NCI-H1048 (cell line): ENCODE measurements at regions not wholly inside any gene's neighbourhood (a gene's known extent, or its start where the extent isn't known, plus 50 kb on each side); places are given as distances from the start of the nearest gene placed in this dataset.

ENCODE experiments used
- DNase-seq: peaks from one replicate; lab custom pipeline; 2025; lab: John Stamatoyannopoulos, UW

- DNase-seq, result no peak
Measured at GRCh38 chr3:99500485-99500884, 137.9 kb upstream of the COL8A1 start.

- DNase-seq, result no peak
Measured at GRCh38 chr3:99499235-99500158, 138.9 kb upstream of the COL8A1 start.

GRCh38 chr3:99498550-99499234 lies 139.7 kb upstream of the COL8A1 start:
- no peak for DNase-seq

GRCh38 chr3:99487894-99488293 lies 150.5 kb upstream of the COL8A1 start:
- no peak for DNase-seq

GRCh38 chr3:99485286-99485685 lies 153.1 kb upstream of the COL8A1 start:
- DNase-seq, result no peak

GRCh38 chr3:99484871-99485270 lies 153.5 kb upstream of the COL8A1 start:
- no peak for DNase-seq

GRCh38 chr3:99483841-99484240 lies 154.6 kb upstream of the COL8A1 start:
- DNase-seq, result no peak

- DNase-seq, result no peak
Measured at GRCh38 chr3:99482191-99482590, 156.2 kb upstream of the COL8A1 start.

- no peak for DNase-seq
Measured at GRCh38 chr3:99481561-99481960, 156.8 kb upstream of the COL8A1 start.

- DNase-seq, result no peak
Measured at GRCh38 chr3:99479768-99480167, 158.6 kb upstream of the COL8A1 start.

- DNase-seq, result no peak
Measured at GRCh38 chr3:99477650-99478049, 160.7 kb upstream of the COL8A1 start.

- no peak for DNase-seq
Measured at GRCh38 chr3:99475229-99475628, 163.2 kb upstream of the COL8A1 start.

- DNase-seq, result no peak
Measured at GRCh38 chr3:99474776-99475175, 163.6 kb upstream of the COL8A1 start.

GRCh38 chr3:99473321-99473751 lies 165.1 kb upstream of the COL8A1 start:
- no peak for DNase-seq

- DNase-seq, result no peak
Measured at GRCh38 chr3:99472385-99472784, 166.0 kb upstream of the COL8A1 start.

- no peak for DNase-seq
Measured at GRCh38 chr3:99471353-99472323, 166.8 kb upstream of the COL8A1 start.

GRCh38 chr3:99470841-99471240 lies 167.6 kb upstream of the COL8A1 start:
- no peak for DNase-seq

GRCh38 chr3:99468918-99469317 lies 169.5 kb upstream of the COL8A1 start:
- DNase-seq, result no peak

GRCh38 chr3:99467420-99467819 lies 171.0 kb upstream of the COL8A1 start:
- DNase-seq, result no peak

- DNase-seq, result no peak
Measured at GRCh38 chr3:99466331-99466730, 172.1 kb upstream of the COL8A1 start.

GRCh38 chr3:99458013-99458412 lies 180.4 kb upstream of the COL8A1 start:
- DNase-seq, result no peak

- no peak for DNase-seq
Measured at GRCh38 chr3:99442599-99442998, 195.8 kb upstream of the COL8A1 start.
